ENCODE measurements at regions not wholly inside any gene's neighbourhood (a gene's known extent, or its start where the extent isn't known, plus 50 kb on each side); places are given as distances from the start of the nearest gene placed in this dataset.
"Not testable (repeated sequence)": the region's sequence is repeated elsewhere in the genome, so short reads cannot be mapped to it uniquely, and the experiment has no call there.

DNA sequence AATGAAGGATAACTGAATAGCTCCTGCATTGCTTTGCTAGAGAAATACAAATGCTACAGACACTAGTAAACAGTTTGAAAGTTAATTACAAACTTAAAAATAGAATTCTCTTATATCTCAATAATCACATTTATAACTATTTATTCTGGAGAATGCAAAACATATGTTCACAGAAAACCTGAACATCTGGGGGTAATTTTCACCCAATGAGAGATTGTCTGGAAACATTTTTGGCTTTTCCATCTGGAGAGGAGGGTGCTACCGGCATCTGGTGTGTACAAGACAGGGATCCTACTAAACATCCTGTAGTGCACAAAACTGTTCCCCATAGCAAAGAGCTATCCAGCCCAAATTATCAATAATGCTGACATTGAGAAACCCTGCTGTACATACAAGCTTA, 378.4 kb upstream of the CHORDC1 start:
- Mint-ChIP-seq H3K4me3 (no peak overlapping the region), H3K36me3 (no peaks in the 10 kb centered on the region), H3K27ac (no peak overlapping the region), H3K4me1 (no peaks in the 10 kb centered on the region), H3K9me3 (peaks cover 5% of the 10 kb centered on the region), H3K27me3 (no peaks in the 10 kb centered on the region)

DNA sequence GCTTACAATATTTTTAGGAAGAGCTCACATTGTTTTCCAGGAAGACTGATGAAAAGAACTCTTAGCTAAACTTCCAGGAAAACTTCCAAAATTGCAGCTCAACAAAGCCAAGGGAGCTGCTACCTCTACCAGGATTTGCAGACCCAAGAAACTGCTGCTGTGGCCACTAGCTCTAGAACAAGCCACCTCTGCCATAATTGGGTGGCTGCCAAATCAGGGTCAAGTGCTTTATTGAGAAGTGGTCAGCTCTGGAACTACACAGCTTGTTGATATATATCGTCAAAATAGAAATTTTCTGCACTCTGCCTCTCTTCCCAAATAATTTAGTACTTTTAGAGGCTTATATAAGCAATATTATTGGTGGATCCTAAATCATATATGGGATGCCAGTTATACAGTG, 371.8 kb upstream of the CHORDC1 start:
- H3K4me3 Mint-ChIP-seq: no peak overlapping the region
- H3K27me3 Mint-ChIP-seq: no peaks in the 10 kb centered on the region
- H3K36me3 Mint-ChIP-seq: no peaks in the 10 kb centered on the region
- H3K27ac Mint-ChIP-seq: no peak overlapping the region
- H3K9me3 Mint-ChIP-seq: peaks cover 10% of the 10 kb centered on the region
- H3K4me1 Mint-ChIP-seq: no peaks in the 10 kb centered on the region

DNA sequence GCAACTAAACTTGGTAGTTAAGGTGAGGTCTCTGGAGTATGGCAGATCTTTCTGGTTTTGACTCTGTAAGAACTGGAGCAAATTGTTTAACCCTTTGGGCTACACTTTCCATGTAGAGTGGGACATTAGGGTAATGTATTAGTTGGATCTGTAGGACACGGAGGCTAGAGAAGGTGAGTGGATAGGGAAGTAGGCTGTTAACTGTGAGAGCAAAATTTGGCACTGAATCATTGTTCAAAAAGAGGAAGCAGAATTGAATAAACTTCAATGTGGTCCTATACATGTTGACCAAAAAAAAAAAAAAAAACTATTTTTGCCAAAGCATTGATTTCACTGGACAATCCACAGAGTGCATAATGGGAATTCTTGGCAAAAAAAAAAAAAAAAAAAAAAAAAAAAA, 370.2 kb upstream of the CHORDC1 start:
- no peaks in the 10 kb centered on the region for H3K27me3 Mint-ChIP-seq
- H3K36me3 Mint-ChIP-seq: no peaks in the 10 kb centered on the region
- H3K27ac Mint-ChIP-seq: no peak overlapping the region
- H3K4me1 Mint-ChIP-seq: no peaks in the 10 kb centered on the region
- H3K9me3 Mint-ChIP-seq: peaks cover 10% of the 10 kb centered on the region
- no peak overlapping the region for H3K4me3 Mint-ChIP-seq

- Mint-ChIP-seq H3K27ac (no peak overlapping the region), H3K27me3 (no peaks in the 10 kb centered on the region), H3K36me3 (no peaks in the 10 kb centered on the region), H3K4me1 (no peaks in the 10 kb centered on the region), H3K4me3 (no peak overlapping the region), H3K9me3 (peaks cover 10% of the 10 kb centered on the region)
These were observed 367.4 kb upstream of the CHORDC1 start for GRCh38 chr11:90590286-90590685.

GRCh38 chr11:90589735-90590134, 366.9 kb upstream of the CHORDC1 start:
- no peak overlapping the region for H3K4me3 Mint-ChIP-seq
- peaks cover 10% of the 10 kb centered on the region for H3K9me3 Mint-ChIP-seq
- no peaks in the 10 kb centered on the region for H3K27me3 Mint-ChIP-seq
- no peak overlapping the region for H3K27ac Mint-ChIP-seq
- no peaks in the 10 kb centered on the region for H3K4me1 Mint-ChIP-seq
- no peaks in the 10 kb centered on the region for H3K36me3 Mint-ChIP-seq

- Mint-ChIP-seq H3K27ac (no peak overlapping the region), H3K9me3 (peaks cover 4% of the 10 kb centered on the region), H3K4me3 (no peak overlapping the region), H3K36me3 (no peaks in the 10 kb centered on the region), H3K4me1 (no peaks in the 10 kb centered on the region), H3K27me3 (no peaks in the 10 kb centered on the region)
These were observed 365.0 kb upstream of the CHORDC1 start for GRCh38 chr11:90587896-90588295.

DNA sequence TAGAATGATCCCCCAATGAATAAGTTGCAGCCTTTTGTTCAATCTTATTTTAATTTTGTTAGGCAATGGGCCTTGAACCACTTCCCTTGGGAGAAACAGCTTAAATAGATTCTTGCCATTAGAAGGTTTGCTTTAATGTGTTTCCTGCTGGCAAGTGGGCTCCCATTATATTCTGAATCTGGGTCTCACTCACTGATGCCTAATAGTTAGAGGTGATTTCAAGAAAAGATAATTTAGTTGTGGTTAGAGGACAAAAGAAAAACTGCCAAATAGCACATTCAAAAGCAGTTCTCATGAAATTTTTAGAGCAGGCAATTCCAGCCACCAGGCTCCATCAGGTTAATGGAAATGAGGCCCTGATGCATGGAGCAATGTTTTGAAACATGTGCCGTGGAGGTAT, 362.6 kb upstream of the CHORDC1 start:
- H3K27me3 Mint-ChIP-seq: no peaks in the 10 kb centered on the region
- H3K27ac Mint-ChIP-seq: no peak overlapping the region
- H3K4me3 Mint-ChIP-seq: no peak overlapping the region
- H3K36me3 Mint-ChIP-seq: no peaks in the 10 kb centered on the region
- peaks cover 4% of the 10 kb centered on the region for H3K9me3 Mint-ChIP-seq
- H3K4me1 Mint-ChIP-seq: no peaks in the 10 kb centered on the region

DNA sequence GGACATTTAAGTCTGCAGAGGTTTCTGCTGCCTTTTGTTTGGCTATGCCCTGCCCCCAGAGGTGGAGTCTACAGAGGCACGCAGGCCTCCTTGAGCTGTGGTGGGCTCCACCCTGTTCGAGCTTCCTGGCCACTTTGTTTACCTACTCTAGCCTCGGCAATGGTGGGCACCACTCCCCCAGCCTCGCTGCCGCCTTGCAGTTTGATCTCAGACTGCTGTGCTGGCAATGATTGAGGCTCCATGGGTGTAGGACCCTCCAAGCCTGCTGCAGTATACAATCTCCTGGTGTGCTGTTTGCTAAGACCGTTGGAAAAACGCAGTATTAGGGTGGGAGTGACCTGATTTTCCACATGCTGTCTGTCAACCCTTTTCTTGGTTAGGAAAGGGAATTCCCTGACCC, 360.1 kb upstream of the CHORDC1 start:
- not testable (repeated sequence) for H3K36me3 Mint-ChIP-seq, H3K9me3 Mint-ChIP-seq, H3K4me1 Mint-ChIP-seq, H3K27ac Mint-ChIP-seq, H3K27me3 Mint-ChIP-seq, H3K4me3 Mint-ChIP-seq

- H3K36me3 Mint-ChIP-seq: no peaks in the 10 kb centered on the region
- H3K4me3 Mint-ChIP-seq: no peak overlapping the region
These were observed 341.7 kb upstream of the CHORDC1 start for GRCh38 chr11:90564531-90564930.

GRCh38 chr11:90558328-90558865, 335.5 kb upstream of the CHORDC1 start:
- Mint-ChIP-seq H3K4me3 (no peak overlapping the region), H3K4me1 (no peaks in the 10 kb centered on the region), H3K27me3 (no peaks in the 10 kb centered on the region), H3K9me3 (peaks cover 24% of the 10 kb centered on the region), H3K27ac (no peak overlapping the region), H3K36me3 (no peaks in the 10 kb centered on the region)

More at GRCh38 chr11:90564531-90564930, 341.7 kb upstream of the CHORDC1 start:
- H3K4me1 Mint-ChIP-seq: no peaks in the 10 kb centered on the region
- no peaks in the 10 kb centered on the region for H3K27me3 Mint-ChIP-seq
- no peak overlapping the region for H3K27ac Mint-ChIP-seq
- H3K9me3 Mint-ChIP-seq: peaks cover 15% of the 10 kb centered on the region

- H3K4me1 Mint-ChIP-seq: no peaks in the 10 kb centered on the region
- H3K36me3 Mint-ChIP-seq: no peaks in the 10 kb centered on the region
- peaks cover 24% of the 10 kb centered on the region for H3K9me3 Mint-ChIP-seq
- H3K27me3 Mint-ChIP-seq: no peaks in the 10 kb centered on the region
- no peak overlapping the region for H3K27ac Mint-ChIP-seq
- no peak overlapping the region for H3K4me3 Mint-ChIP-seq
These were observed 333.8 kb upstream of the CHORDC1 start for GRCh38 chr11:90556606-90557005.

GRCh38 chr11:90556026-90556425, 333.2 kb upstream of the CHORDC1 start:
- Mint-ChIP-seq H3K27ac (no peak overlapping the region), H3K4me1 (no peaks in the 10 kb centered on the region), H3K27me3 (no peaks in the 10 kb centered on the region), H3K9me3 (peaks cover 24% of the 10 kb centered on the region), H3K4me3 (no peak overlapping the region), H3K36me3 (no peaks in the 10 kb centered on the region)

GRCh38 chr11:90555477-90555876, 332.6 kb upstream of the CHORDC1 start:
- H3K4me3 Mint-ChIP-seq: no peak overlapping the region
- no peak overlapping the region for H3K27ac Mint-ChIP-seq
- H3K4me1 Mint-ChIP-seq: no peaks in the 10 kb centered on the region
- no peaks in the 10 kb centered on the region for H3K27me3 Mint-ChIP-seq
- peaks cover 19% of the 10 kb centered on the region for H3K9me3 Mint-ChIP-seq
- H3K36me3 Mint-ChIP-seq: no peaks in the 10 kb centered on the region

- Mint-ChIP-seq H3K27me3 (no peaks in the 10 kb centered on the region), H3K27ac (no peak overlapping the region), H3K4me1 (no peaks in the 10 kb centered on the region), H3K4me3 (no peak overlapping the region), H3K36me3 (no peaks in the 10 kb centered on the region), H3K9me3 (peaks cover 5% of the 10 kb centered on the region)
These were observed 319.2 kb upstream of the CHORDC1 start for GRCh38 chr11:90542092-90542491.

- no peak overlapping the region for H3K4me3 Mint-ChIP-seq
- no peaks in the 10 kb centered on the region for H3K4me1 Mint-ChIP-seq
- H3K9me3 Mint-ChIP-seq: no peaks in the 10 kb centered on the region
- no peaks in the 10 kb centered on the region for H3K36me3 Mint-ChIP-seq
- no peaks in the 10 kb centered on the region for H3K27me3 Mint-ChIP-seq
- H3K27ac Mint-ChIP-seq: no peak overlapping the region
These were observed 313.5 kb upstream of the CHORDC1 start for GRCh38 chr11:90536301-90536700.

DNA sequence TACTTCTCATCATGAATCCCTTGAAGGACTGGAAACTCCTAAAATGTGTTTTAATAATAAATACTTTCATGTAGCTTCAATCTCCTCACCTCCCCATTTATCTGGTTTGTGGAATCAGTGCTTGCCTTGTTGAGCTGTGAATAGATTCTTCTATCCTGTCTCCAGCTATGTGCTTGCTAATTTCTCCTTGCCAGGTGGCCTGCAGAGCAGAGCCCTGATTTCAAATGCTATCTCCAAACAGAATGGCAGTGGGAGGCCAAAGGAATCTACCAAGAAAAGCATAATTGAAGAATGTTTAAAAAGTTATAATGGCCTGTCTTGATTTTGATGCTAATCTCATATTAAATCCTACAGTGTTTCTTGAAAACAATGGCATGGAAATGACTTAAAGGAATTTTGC, 309.3 kb upstream of the CHORDC1 start:
- no peak overlapping the region for H3K27ac Mint-ChIP-seq
- H3K9me3 Mint-ChIP-seq: no peaks in the 10 kb centered on the region
- no peaks in the 10 kb centered on the region for H3K4me1 Mint-ChIP-seq
- H3K4me3 Mint-ChIP-seq: no peak overlapping the region
- no peaks in the 10 kb centered on the region for H3K36me3 Mint-ChIP-seq
- no peaks in the 10 kb centered on the region for H3K27me3 Mint-ChIP-seq

- H3K4me3 Mint-ChIP-seq: no peak overlapping the region
- H3K36me3 Mint-ChIP-seq: no peaks in the 10 kb centered on the region
- H3K27me3 Mint-ChIP-seq: no peaks in the 10 kb centered on the region
- no peaks in the 10 kb centered on the region for H3K4me1 Mint-ChIP-seq
- no peaks in the 10 kb centered on the region for H3K9me3 Mint-ChIP-seq
- H3K27ac Mint-ChIP-seq: no peak overlapping the region
These were observed 308.2 kb upstream of the CHORDC1 start for GRCh38 chr11:90531001-90531400.
